ENCODE measurements at regions not wholly inside any gene's neighbourhood (a gene's known extent, or its start where the extent isn't known, plus 50 kb on each side); places are given as distances from the start of the nearest gene placed in this dataset.

GRCh38 chr5:74072646-74073045 is 446.6 kb downstream of the ARHGEF28 start:
- H3K36me3 ChIP-seq (ENCODE audit: control insufficient read depth in 2 of 4, insufficient read depth in 4 of 4, low read length in 3 of 4): no peaks in the 10 kb centered on the region
- no peak overlapping the region for H3K27ac ChIP-seq (ENCODE audit: low read depth, low read length)
- no peak overlapping the region for H3K23ac ChIP-seq (ENCODE audit: insufficient read length)
- H3K56ac ChIP-seq (replicated peaks; ENCODE audit: insufficient read length, low read depth, low read length): no peak overlapping the region
- no peak overlapping the region for H4K8ac ChIP-seq (ENCODE audit: extremely low read depth, insufficient read depth, low read length)
- H3K18ac ChIP-seq (ENCODE audit: extremely low read depth, low read length): no peak overlapping the region
- no peak overlapping the region for H2BK12ac ChIP-seq (ENCODE audit: low read depth, low read length)
- H2AFZ ChIP-seq (ENCODE audit: low read length): no peak overlapping the region
- no peak overlapping the region for H2BK15ac ChIP-seq (ENCODE audit: low read length)
- H4K20me1 ChIP-seq (replicated peaks in 1 of 2; ENCODE audit: control insufficient read depth in 1 of 2, insufficient read depth in 2 of 2, low read length in 2 of 2): no peaks in the 10 kb centered on the region
- H3K4me3 ChIP-seq (ENCODE audit: extremely low read depth in 1 of 4, insufficient read depth in 2 of 4, low read depth in 3 of 4, low read length in 4 of 4): no peak overlapping the region
- H2AK5ac ChIP-seq (ENCODE audit: low read depth, low read length): no peak overlapping the region
- no peaks in the 10 kb centered on the region for H3K23me2 ChIP-seq (ENCODE audit: low read depth, low read length)
- H4K5ac ChIP-seq (ENCODE audit: insufficient read length, low read depth, low read length): no peak overlapping the region
- no peak overlapping the region for H2BK5ac ChIP-seq (ENCODE audit: low read depth, low read length)
- no peaks in the 10 kb centered on the region for H3K79me2 ChIP-seq (ENCODE audit: control insufficient read depth in 1 of 2, insufficient read depth in 2 of 2, low read length in 2 of 2)
- H2BK120ac ChIP-seq (replicated peaks; ENCODE audit: low read depth, low read length): no peak overlapping the region
- H4K91ac ChIP-seq (replicated peaks; ENCODE audit: insufficient read length, low read length): no peak overlapping the region
- H3K4me2 ChIP-seq (ENCODE audit: insufficient read depth in 1 of 2, low read depth in 2 of 2, low read length in 2 of 2): no peak overlapping the region
- H3K9ac ChIP-seq (replicated peaks in 1 of 4; ENCODE audit: extremely low read depth in 1 of 4, low read depth in 3 of 4, low read length in 3 of 4): no peak overlapping the region
- no peaks in the 10 kb centered on the region for H3K79me1 ChIP-seq (ENCODE audit: low read depth, low read length)
- H3K4ac ChIP-seq (replicated peaks; ENCODE audit: insufficient read length, low read depth, low read length): no peak overlapping the region
- DNase-seq (ENCODE audit: low read depth in 1 of 2, low spot score in 2 of 2) (no peak), FAIRE-seq (no peak)
- POLR2A ChIA-PET (ENCODE audit: partially characterized antibody): no interaction called here
- H2BK20ac ChIP-seq (ENCODE audit: low read length): no peak overlapping the region
- CTCF ChIA-PET (ENCODE audit: partially characterized antibody): interaction anchor here (0.6 to 1.3 kb wide), 6 partner anchors 8 to 567 kb away, joined by 3 read pairs; partner anchors contain the start of gene ENC1
- 100% methylated on average over 1 of the region's 1 CpG; no CpG with 5 or more reads in 1 of the 2 experiments for WGBS, 2 experiments (ENCODE audit: extremely low coverage in 1 of 2, insufficient coverage in 1 of 2, insufficient read length in 1 of 2, insufficient replicate concordance in 2 of 2, low coverage in 1 of 2, low lambda C conversion rate in 2 of 2, missing lambda C conversion rate in 1 of 2)
- no peak overlapping the region for H3K14ac ChIP-seq (ENCODE audit: insufficient read length)
- H3K4me1 ChIP-seq (replicated peaks in 1 of 4; ENCODE audit: control insufficient read depth in 3 of 4, insufficient read depth in 4 of 4, low read length in 3 of 4): peaks cover 0 to 6% (median 4%) of the 10 kb centered on the region in 4 experiments; a peak in 3 of 7 replicates
- H3K27me3 ChIP-seq (replicated peaks in 1 of 4; ENCODE audit: control insufficient read depth in 3 of 4, extremely low read depth in 1 of 4, insufficient read depth in 3 of 4, low read length in 3 of 4): no peaks in the 10 kb centered on the region
- no peaks in the 10 kb centered on the region for H3K9me3 ChIP-seq (ENCODE audit: insufficient read depth in 2 of 2, low read depth in 1 of 2, low read length in 1 of 2)
- TF ChIP-seq SP1 (IDR thresholded peaks at IDR 0.05; ENCODE audit: low read depth, low read length) (no peak), KDM5A (IDR thresholded peaks at IDR 0.05; ENCODE audit: low read length) (no peak), RBBP5 (IDR thresholded peaks at IDR 0.05; ENCODE audit: borderline replicate concordance, low read depth, low read length) (no peak), CHD1 (IDR thresholded peaks at IDR 0.05; ENCODE audit: low read depth, low read length) (no peak), FOSL1 (IDR thresholded peaks at IDR 0.05; ENCODE audit: insufficient read depth, low read depth, low read length) (no peak)
